ENCODE measurements at regions not wholly inside any gene's neighbourhood (a gene's known extent, or its start where the extent isn't known, plus 50 kb on each side); places are given as distances from the start of the nearest gene placed in this dataset.
A peak's percentile ranks its signal among the peaks of the same experiment; 100 is the strongest.
"Not testable (repeated sequence)": the region's sequence is repeated elsewhere in the genome, so short reads cannot be mapped to it uniquely, and the experiment has no call there.

- no peak overlapping the region for H3K27ac ChIP-seq
- no peaks in the 10 kb centered on the region for H3K9me3 ChIP-seq
- no peaks in the 10 kb centered on the region for H3K36me3 ChIP-seq
- no peaks in the 10 kb centered on the region for H3K4me1 ChIP-seq
- no peak overlapping the region for H3K4me3 ChIP-seq
- 73 to 84% methylated on average over 3 of the region's 3 CpGs for WGBS, 2 donors
- no peak for FAIRE-seq
- ATAC-seq, result no peak
- DNase-seq, result no peak
- no peak for TF ChIP-seq CTCF (IDR thresholded peaks at IDR 0.05)
- intact Hi-C loops (cut with DNase I), result no loop called here
- H3K27me3 ChIP-seq, result no peaks in the 10 kb centered on the region
Measured at GRCh38 chr9:100811643-100812042, 216.9 kb upstream of the PLPPR1 start.

- Histone ChIP-seq H3K27me3 (no peaks in the 10 kb centered on the region), H3K36me3 (no peaks in the 10 kb centered on the region), H3K4me1 (no peaks in the 10 kb centered on the region), H3K9me3 (no peaks in the 10 kb centered on the region), H3K27ac (no peak overlapping the region), H3K4me3 (no peak overlapping the region)
- ATAC-seq (no peak), DNase-seq (peak in 1 of 6 donors; percentile 44), FAIRE-seq (no peak)
- 37 to 56% methylated on average over 2 of the region's 2 CpGs for WGBS, 2 donors
- TF ChIP-seq CTCF (IDR thresholded peaks at IDR 0.05), result no peak
- intact Hi-C loops (cut with DNase I), result no loop called here
Measured at GRCh38 chr9:100813871-100814270, 214.7 kb upstream of the PLPPR1 start.

GRCh38 chr9:100819980-100820379, 208.5 kb upstream of the PLPPR1 start:
- ATAC-seq (no peak), DNase-seq (no peak), FAIRE-seq (no peak)
- no peaks in the 10 kb centered on the region for H3K9me3 ChIP-seq
- no peaks in the 10 kb centered on the region for H3K4me1 ChIP-seq
- no peak for TF ChIP-seq CTCF (IDR thresholded peaks at IDR 0.05)
- no peaks in the 10 kb centered on the region for H3K27me3 ChIP-seq
- no peak overlapping the region for H3K4me3 ChIP-seq
- WGBS, 2 donors, result 56 to 76% methylated on average over 2 of the region's 2 CpGs
- intact Hi-C loops (cut with DNase I), result no loop called here
- no peak overlapping the region for H3K27ac ChIP-seq
- no peaks in the 10 kb centered on the region for H3K36me3 ChIP-seq

- H3K36me3 ChIP-seq; H3K27ac ChIP-seq; ATAC-seq; H3K9me3 ChIP-seq; DNase-seq; intact Hi-C loops (cut with DNase I); H3K4me1 ChIP-seq; FAIRE-seq; H3K4me3 ChIP-seq; H3K27me3 ChIP-seq: not testable (repeated sequence)
- 80 to 86% methylated on average over 8 of the region's 8 CpGs for WGBS, 2 donors
Measured at GRCh38 chr9:100833035-100833434, 195.5 kb upstream of the PLPPR1 start.

GRCh38 chr9:100838857-100839256, 189.7 kb upstream of the PLPPR1 start:
- Histone ChIP-seq H3K9me3 (no peaks in the 10 kb centered on the region), H3K27me3 (no peaks in the 10 kb centered on the region), H3K27ac (no peak overlapping the region), H3K36me3 (no peaks in the 10 kb centered on the region), H3K4me1 (no peaks in the 10 kb centered on the region), H3K4me3 (no peak overlapping the region)
- TF ChIP-seq CTCF (IDR thresholded peaks at IDR 0.05), result no peak
- FAIRE-seq (no peak), DNase-seq (no peak), ATAC-seq (no peak)
- WGBS, 2 donors, result 36 to 54% methylated on average over 2 of the region's 2 CpGs
- intact Hi-C loops (cut with DNase I), result no loop called here

GRCh38 chr9:100848726-100849125, 179.8 kb upstream of the PLPPR1 start:
- Histone ChIP-seq H3K9me3 (no peaks in the 10 kb centered on the region), H3K27ac (no peak overlapping the region), H3K4me3 (no peak overlapping the region), H3K27me3 (no peaks in the 10 kb centered on the region), H3K4me1 (no peaks in the 10 kb centered on the region), H3K36me3 (no peaks in the 10 kb centered on the region)
- FAIRE-seq (no peak), ATAC-seq (no peak), DNase-seq (no peak)
- intact Hi-C loops (cut with DNase I), result no loop called here
- TF ChIP-seq CTCF (IDR thresholded peaks at IDR 0.05), result no peak

Measured in pancreas (tissue), 10 donors.